ENCODE measurements at regions not wholly inside any gene's neighbourhood (a gene's known extent, or its start where the extent isn't known, plus 50 kb on each side); places are given as distances from the start of the nearest gene placed in this dataset.
"Not testable (repeated sequence)": the region's sequence is repeated elsewhere in the genome, so short reads cannot be mapped to it uniquely, and the experiment has no call there.

GRCh38 chr4:49227941-49228340, 241.9 kb downstream of the CWH43 start:
- not testable (repeated sequence) for DNase-seq (ENCODE audit: low read depth)

DNA sequence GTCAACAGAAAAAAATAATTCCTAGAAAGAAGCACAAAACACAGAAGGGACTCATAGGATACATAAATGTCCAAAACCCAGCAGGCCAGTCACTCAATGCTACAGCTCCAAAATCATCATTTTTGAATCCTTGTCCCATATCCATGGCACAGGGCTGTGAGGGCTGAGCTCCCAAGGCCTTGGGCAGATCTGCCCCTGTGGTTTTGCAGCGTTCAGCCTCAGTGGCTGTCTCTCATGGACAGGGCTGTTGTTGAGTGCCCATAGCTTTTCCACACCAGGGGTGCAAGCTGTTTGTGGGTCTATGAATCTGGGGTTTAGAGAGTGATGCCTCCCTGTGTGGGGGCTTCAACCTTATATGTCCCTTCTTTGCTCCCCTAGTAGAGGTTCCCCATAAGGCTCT, 243.2 kb downstream of the CWH43 start:
- not testable (repeated sequence) for DNase-seq (ENCODE audit: low read depth)

GRCh38 chr4:49229713-49230112, 243.6 kb downstream of the CWH43 start:
- not testable (repeated sequence) for DNase-seq (ENCODE audit: low read depth)

DNA sequence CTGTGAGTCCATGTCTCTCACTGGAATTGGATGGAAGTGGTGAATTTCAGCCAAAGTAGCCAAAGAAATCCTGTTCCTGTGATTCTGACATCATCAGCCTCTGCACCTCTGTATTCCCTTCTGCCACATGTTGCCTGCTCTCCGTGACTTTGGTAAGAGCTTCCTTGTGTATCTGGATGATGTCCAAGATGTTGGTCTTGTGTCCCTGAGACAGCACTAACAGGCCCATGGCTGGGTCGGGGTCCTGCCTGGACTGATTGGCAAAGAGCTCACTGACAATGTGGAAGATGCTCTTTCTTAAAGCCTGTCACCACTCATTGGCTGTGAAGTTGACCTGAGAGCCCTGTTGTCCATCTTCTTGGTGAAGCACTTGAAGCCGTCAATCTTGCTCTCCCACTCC, 247.3 kb downstream of the CWH43 start:
- DNase-seq (ENCODE audit: low read depth): not testable (repeated sequence)

- DNase-seq (ENCODE audit: low read depth): not testable (repeated sequence)
Observed at GRCh38 chr4:49233749-49234148, 247.7 kb downstream of the CWH43 start.

GRCh38 chr4:49234382-49234781, 248.3 kb downstream of the CWH43 start:
- not testable (repeated sequence) for DNase-seq (ENCODE audit: low read depth)

- not testable (repeated sequence) for DNase-seq (ENCODE audit: low read depth)
Observed at GRCh38 chr4:49235413-49236160, 249.5 kb downstream of the CWH43 start.

DNA sequence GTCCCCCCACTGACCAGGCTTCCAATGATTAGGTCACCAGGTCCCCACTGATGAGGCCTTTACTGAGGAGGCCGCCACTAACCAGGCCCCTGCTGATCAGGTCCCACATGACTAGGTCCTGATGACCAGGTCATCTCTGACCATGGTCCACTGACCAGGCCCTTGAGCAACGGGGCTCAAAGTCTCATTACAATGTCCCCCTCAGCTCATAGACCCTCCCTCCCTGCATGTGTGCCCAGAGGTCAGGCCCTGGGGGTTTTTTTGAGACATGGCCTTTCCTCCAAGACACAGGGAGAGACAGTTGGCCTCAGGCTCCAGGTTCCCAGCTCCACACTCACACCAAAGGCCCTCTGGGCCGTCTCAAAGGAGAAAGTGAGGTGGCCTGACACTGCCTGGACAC, 250.4 kb downstream of the CWH43 start:
- not testable (repeated sequence) for DNase-seq (ENCODE audit: low read depth)

GRCh38 chr4:49241295-49241694, 255.2 kb downstream of the CWH43 start:
- not testable (repeated sequence) for DNase-seq (ENCODE audit: low read depth)

GRCh38 chr4:49262786-49263185, 276.7 kb downstream of the CWH43 start:
- not testable (repeated sequence) for DNase-seq (ENCODE audit: low read depth)

DNA sequence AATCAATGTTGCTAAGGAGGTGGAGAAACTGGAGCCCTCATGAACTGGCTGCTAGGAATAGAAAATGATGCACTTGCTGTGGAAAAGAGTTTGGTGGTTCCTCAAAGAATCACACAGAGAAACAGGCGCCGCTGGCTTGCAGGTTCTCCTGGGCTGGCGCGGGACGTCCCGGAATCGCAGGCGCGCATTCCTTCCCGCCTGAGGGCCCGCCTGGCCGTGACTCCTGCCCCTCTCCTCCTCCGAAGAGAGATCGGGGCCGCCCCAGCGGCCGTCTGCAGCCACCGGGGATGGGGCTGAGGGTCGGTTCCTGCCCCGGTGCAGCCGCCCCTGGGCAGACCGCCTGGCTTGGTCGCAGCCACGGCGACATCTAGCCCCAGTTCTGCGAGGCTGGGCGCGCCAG, 284.4 kb downstream of the CWH43 start:
- DNase-seq (ENCODE audit: low read depth): not testable (repeated sequence)

- DNase-seq (ENCODE audit: low read depth): not testable (repeated sequence)
Observed at GRCh38 chr4:49270912-49271311, 284.8 kb downstream of the CWH43 start.

GRCh38 chr4:49285905-49286304, 299.8 kb downstream of the CWH43 start:
- DNase-seq (ENCODE audit: low read depth): not testable (repeated sequence)

DNA sequence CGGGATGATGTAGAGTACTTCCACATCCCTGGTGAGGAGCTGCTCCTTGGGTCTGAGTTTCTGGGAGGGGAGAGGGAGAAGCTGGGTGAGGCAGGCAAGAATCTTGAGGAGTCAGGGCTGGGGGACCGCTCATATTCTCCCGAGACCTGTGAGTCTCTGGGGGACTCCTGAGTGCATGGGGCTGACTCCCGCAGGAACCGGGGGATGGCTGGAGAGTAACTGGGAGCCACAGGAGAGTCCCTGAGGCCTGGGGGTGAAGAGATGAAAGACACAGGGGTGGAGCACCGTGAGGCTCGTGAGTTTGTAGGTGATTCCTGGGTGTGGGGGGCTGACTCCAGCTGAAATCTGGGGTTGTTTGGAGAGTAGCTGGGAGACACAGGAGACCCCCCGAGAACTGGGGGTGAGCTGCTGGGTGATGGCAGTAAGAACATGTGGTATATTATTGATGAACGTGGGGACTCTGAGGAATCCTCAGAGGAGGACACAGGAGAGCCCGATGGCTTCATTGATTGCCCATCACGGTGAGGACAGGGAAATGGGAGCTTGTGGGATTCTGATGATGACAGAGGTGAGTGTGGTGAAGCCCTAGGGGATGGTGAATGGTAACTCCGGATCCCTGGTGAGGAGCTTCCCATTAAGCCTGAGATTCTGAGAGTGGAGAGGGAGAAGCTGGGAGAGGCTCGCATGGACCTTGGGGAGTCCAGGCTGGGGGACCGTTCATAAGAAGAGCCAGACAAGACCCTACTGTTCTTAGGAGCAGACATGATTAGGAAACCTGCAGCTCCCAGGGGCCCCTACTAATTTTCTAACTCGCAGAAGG, 301.1 kb downstream of the CWH43 start:
- not testable (repeated sequence) for DNase-seq (ENCODE audit: low read depth)

DNA sequence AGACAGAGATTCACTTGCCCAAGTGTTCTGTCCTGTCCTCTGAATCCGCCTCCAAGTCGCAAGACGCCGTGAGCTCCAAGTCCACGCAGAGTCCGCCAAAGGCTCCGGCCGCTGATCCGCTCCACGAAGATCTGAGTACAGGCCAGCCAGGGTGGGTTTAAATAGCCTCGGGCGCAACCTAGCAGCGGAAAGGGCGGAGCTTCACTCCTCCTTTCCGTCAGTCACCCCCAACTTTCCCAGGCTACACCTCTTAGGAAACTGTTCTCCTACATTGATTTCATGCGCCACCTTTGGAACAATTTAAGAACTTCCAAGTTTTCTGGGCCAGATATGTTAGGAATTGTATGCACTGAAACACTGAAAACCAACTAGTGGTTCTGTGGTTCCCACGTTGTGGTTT, 301.8 kb downstream of the CWH43 start:
- DNase-seq (ENCODE audit: low read depth): not testable (repeated sequence)

- not testable (repeated sequence) for DNase-seq (ENCODE audit: low read depth)
Observed at GRCh38 chr4:49288796-49289195, 302.7 kb downstream of the CWH43 start.

DNA sequence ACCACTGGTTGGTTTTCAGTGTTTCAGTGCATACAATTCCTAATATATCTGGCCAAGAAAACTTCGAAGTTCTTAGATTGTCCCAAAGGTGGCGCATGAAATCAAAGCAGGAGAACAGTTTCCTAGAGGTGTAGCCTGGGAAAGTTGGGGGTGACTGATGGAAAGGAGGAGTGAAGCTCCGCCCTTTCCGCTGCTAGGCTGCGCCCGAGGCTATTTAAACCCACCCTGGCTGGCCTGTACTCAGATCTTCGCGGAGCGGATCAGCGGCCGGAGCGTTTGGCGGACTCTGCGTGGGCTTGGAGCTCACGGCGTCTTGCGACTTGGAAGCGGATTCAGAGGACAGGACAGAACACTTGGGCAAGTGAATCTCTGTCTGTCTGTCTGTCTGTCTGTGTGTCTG, 328.7 kb downstream of the CWH43 start:
- not testable (repeated sequence) for DNase-seq (ENCODE audit: low read depth)

- DNase-seq (ENCODE audit: low read depth): not testable (repeated sequence)
Observed at GRCh38 chr4:49320725-49321410, 334.8 kb downstream of the CWH43 start.

GRCh38 chr4:49321511-49322300, 335.6 kb downstream of the CWH43 start:
- not testable (repeated sequence) for DNase-seq (ENCODE audit: low read depth)

DNA sequence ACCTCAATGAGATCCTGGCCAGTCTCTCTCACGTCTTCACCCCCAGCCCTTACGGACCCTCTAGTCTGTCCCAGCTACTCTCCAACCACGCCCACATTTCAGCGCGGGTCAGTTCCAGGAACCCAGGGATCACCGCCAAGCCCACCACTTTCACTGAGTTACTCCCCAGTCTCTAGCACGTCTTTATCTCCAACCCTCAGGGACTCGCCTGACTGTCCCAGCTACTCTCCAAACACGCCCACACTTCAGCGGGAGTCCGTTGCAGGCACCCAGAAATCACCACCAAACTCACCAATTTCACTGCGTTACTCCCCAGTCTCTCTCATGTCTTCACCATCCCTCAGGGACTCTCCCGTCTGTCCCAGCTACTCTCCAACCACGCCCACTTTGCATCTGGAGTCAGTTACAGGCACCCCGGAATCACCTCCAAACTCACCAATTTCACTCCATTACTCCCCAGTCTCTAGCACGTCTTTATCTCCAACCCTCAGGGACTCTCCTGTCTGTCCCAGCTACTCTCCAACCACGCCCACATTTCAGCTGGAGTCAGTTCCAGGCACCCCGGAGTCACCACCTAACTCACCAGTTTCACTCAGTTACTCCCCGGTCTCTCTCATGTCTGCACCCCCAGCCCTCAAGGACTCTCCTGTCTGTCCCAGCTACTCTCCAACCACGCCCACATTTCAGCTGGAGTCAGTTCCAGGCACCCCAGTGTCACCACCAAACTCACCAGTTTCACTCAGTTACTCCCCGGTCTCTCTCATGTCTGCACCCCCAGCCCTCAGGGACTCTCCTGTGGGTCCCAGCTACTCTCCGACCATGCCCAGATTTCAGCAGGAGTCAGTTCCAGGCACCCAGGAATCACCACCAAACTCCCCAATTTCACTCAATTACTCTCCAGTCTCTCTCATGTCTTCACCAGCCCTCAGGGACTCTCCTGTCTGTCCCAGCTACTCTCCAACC, 336.8 kb downstream of the CWH43 start:
- not testable (repeated sequence) for DNase-seq (ENCODE audit: low read depth)
